GM20000 (cell line): ENCODE measurements at regions not wholly inside any gene's neighbourhood (a gene's known extent, or its start where the extent isn't known, plus 50 kb on each side); places are given as distances from the start of the nearest gene placed in this dataset.

Experiments
- DNase-seq: peaks from one replicate; pipeline ENCODE4 v3.0.0; 2012; ENCODE audit warnings: low spot score
- CTCF ChIP-seq: IDR thresholded peaks from 2 replicates; pipeline ENCODE4 v1.5.1; 2012; ENCODE audit warnings: mild to moderate bottlenecking, control low read depth; ENCODE audit errors: extremely low read depth, missing control alignments

GRCh38 chr2:138959031-138959430 lies 178.8 kb upstream of the NXPH2 start:
- TF ChIP-seq CTCF, result no peak
- no peak for DNase-seq

- no peak for TF ChIP-seq CTCF
- DNase-seq, result no peak
Observed at GRCh38 chr2:138956116-138956515, 175.9 kb upstream of the NXPH2 start.

- DNase-seq, result no peak
- no peak for TF ChIP-seq CTCF
Observed at GRCh38 chr2:138950486-138950885, 170.3 kb upstream of the NXPH2 start.

GRCh38 chr2:138949517-138949916 lies 169.3 kb upstream of the NXPH2 start:
- no peak for TF ChIP-seq CTCF
- no peak for DNase-seq

GRCh38 chr2:138948070-138948539 lies 167.9 kb upstream of the NXPH2 start:
- no peak for TF ChIP-seq CTCF
- DNase-seq, result no peak

GRCh38 chr2:138943470-138943869 lies 163.3 kb upstream of the NXPH2 start:
- TF ChIP-seq CTCF, result no peak
- no peak for DNase-seq

- TF ChIP-seq CTCF, result no peak
- DNase-seq, result no peak
Observed at GRCh38 chr2:138942466-138942865, 162.3 kb upstream of the NXPH2 start.
